C4-2B (cell line): ENCODE measurements at regions not wholly inside any gene's neighbourhood (a gene's known extent, or its start where the extent isn't known, plus 50 kb on each side); places are given as distances from the start of the nearest gene placed in this dataset.

ENCODE experiments used
- CTCF ChIP-seq: fragments of 450-650 bp; conservative IDR thresholded peaks from 2 replicates; pipeline ENCODE4 v1.5.1; 2017; ENCODE audit warnings: mild to moderate bottlenecking
- ZFX ChIP-seq: fragments of 450-650 bp; IDR thresholded peaks from 2 replicates; pipeline ENCODE4 v1.6.1; 2017

GRCh38 chr10:4243651-4244050, 458.6 kb upstream of the KLF6 start:
- TF ChIP-seq CTCF (no peak), ZFX (no peak)
